CD14-positive monocyte (primary cell): ENCODE measurements at regions not wholly inside any gene's neighbourhood (a gene's known extent, or its start where the extent isn't known, plus 50 kb on each side); places are given as distances from the start of the nearest gene placed in this dataset.

ENCODE experiments used
- DNase-seq, 3 donors: peaks; one replicate each; pipeline ENCODE4 v3.0.0-alpha.2; 2011 to 2022
- H2AFZ ChIP-seq: 2 replicates; pipeline ENCODE4 v1.6.0; 2012; ENCODE audit warnings: mild to moderate bottlenecking, low read depth, low read length, inconsistent platforms; ENCODE audit not compliant: insufficient read depth, poor library complexity, severe bottlenecking
- H3K27ac ChIP-seq, 2 donors: 1 replicate in 1 of 2; 2 replicates in 1 of 2; pipeline ENCODE4 v1.5.1; 2012 to 2013; ENCODE audit warnings: low read length in 2 of 2, control low read depth in 1 of 2, inconsistent platforms in 1 of 2, low read depth in 1 of 2, mild to moderate bottlenecking in 1 of 2
- H3K27me3 ChIP-seq, 2 donors: one replicate each; pipeline versions ENCODE4 v1.6.0 to v1.6.1; 2011 to 2013; ENCODE audit warnings: low read length in 2 of 2; ENCODE audit not compliant: control insufficient read depth in 2 of 2, insufficient read depth in 2 of 2
- H3K36me3 ChIP-seq, 2 donors: replicated peaks in 1 of 2; 1 replicate in 1 of 2; 2 replicates in 1 of 2; pipeline versions ENCODE4 v1.5.1 to v1.6.1; 2012 to 2013; ENCODE audit warnings: low read length in 2 of 2, control low read depth in 1 of 2, inconsistent platforms in 1 of 2, mild to moderate bottlenecking in 1 of 2; ENCODE audit not compliant: insufficient read depth in 2 of 2, control insufficient read depth in 1 of 2
- H3K4me1 ChIP-seq, 2 donors: 1 replicate in 1 of 2; 2 replicates in 1 of 2; pipeline versions ENCODE4 v1.5.1 to v1.6.1; 2012 to 2013; ENCODE audit warnings: low read length in 2 of 2, control low read depth in 1 of 2, inconsistent platforms in 1 of 2, mild to moderate bottlenecking in 1 of 2, moderate library complexity in 1 of 2; ENCODE audit not compliant: insufficient read depth in 2 of 2, control insufficient read depth in 1 of 2
- H3K4me2 ChIP-seq: replicated peaks from 2 replicates; pipeline ENCODE3; 2012; ENCODE audit warnings: low read length, moderate library complexity, mild to moderate bottlenecking; ENCODE audit not compliant: poor library complexity, severe bottlenecking; ENCODE audit errors: extremely low read depth
- H3K4me3 ChIP-seq, 3 experiments: fragments of 200-600 bp in 1 of 3; sonication (generic) in 1 of 3; replicated peaks in 1 of 3; 1 replicate in 2 of 3; 2 replicates in 1 of 3; pipeline ENCODE4 v1.5.1; 2011 to 2013; ENCODE audit warnings: low read length in 3 of 3, mild to moderate bottlenecking in 3 of 3, control low read depth in 2 of 3, low read depth in 2 of 3, inconsistent platforms in 1 of 3, moderate library complexity in 1 of 3
- H3K79me2 ChIP-seq: 2 replicates; pipeline ENCODE4 v1.6.0; 2012; ENCODE audit warnings: mild to moderate bottlenecking, control low read depth, inconsistent platforms, low read length, moderate library complexity; ENCODE audit not compliant: insufficient read depth
- H3K9ac ChIP-seq: 2 replicates; pipeline ENCODE4 v1.6.0; 2017; ENCODE audit warnings: low read length, mild to moderate bottlenecking; ENCODE audit not compliant: insufficient read depth, poor library complexity, severe bottlenecking
- H3K9me3 ChIP-seq, 2 donors: replicated peaks in 1 of 2; 1 replicate in 1 of 2; 2 replicates in 1 of 2; pipeline versions ENCODE4 v1.5.1 to v1.6.1; 2012 to 2013; ENCODE audit warnings: low read length in 2 of 2, control low read depth in 1 of 2; ENCODE audit not compliant: control insufficient read depth in 1 of 2, insufficient read depth in 1 of 2
- H4K20me1 ChIP-seq: 2 replicates; pipeline ENCODE4 v1.6.0; 2012; ENCODE audit warnings: mild to moderate bottlenecking, low read length, control low read depth, moderate library complexity; ENCODE audit not compliant: insufficient read depth
- H3K27ac Mint-ChIP-seq, 7 donors: one replicate each; pipeline ENCODE4 v1.8.0; 2020; ENCODE audit warnings: mild to moderate bottlenecking in 7 of 7, mixed read lengths in 7 of 7, moderate library complexity in 6 of 7, inconsistent platforms in 2 of 7
- H3K27me3 Mint-ChIP-seq, 3 donors: one replicate each; pipeline ENCODE4 v1.8.0; 2021 to 2022; ENCODE audit warnings: low read depth in 3 of 3, mild to moderate bottlenecking in 3 of 3, mixed read lengths in 3 of 3, moderate library complexity in 3 of 3, inconsistent platforms in 1 of 3
- H3K36me3 Mint-ChIP-seq, 2 donors: one replicate each; pipeline ENCODE4 v1.8.0; 2020; ENCODE audit warnings: mixed read lengths in 2 of 2, inconsistent platforms in 1 of 2, mild to moderate bottlenecking in 1 of 2
- H3K4me1 Mint-ChIP-seq: one replicate; pipeline ENCODE4 v1.8.0; 2020; ENCODE audit warnings: mild to moderate bottlenecking, mixed read lengths
- H3K4me3 Mint-ChIP-seq, 2 donors: one replicate each; pipeline ENCODE4 v1.8.0; 2020; ENCODE audit warnings: mild to moderate bottlenecking in 2 of 2, mixed read lengths in 2 of 2, moderate library complexity in 1 of 2
- H3K9me3 Mint-ChIP-seq, 7 donors: one replicate each; pipeline ENCODE4 v1.8.0; 2020 to 2022; ENCODE audit warnings: mixed read lengths in 7 of 7, mild to moderate bottlenecking in 6 of 7, moderate library complexity in 6 of 7, inconsistent platforms in 2 of 7
- WGBS: methylation state at CpG from one replicate; pipeline ENCODE4 v1.1.5; 2013; ENCODE audit warnings: missing lambda C conversion rate; ENCODE audit not compliant: insufficient coverage; 5-methylcytosine and 5-hydroxymethylcytosine counted together
- intact Hi-C, 2 donors: fragments of 100-400 bp; cut with micrococcal nuclease; formaldehyde crosslinking; loops; one replicate each; pipeline versions ENCODE4 v1.15.0 to v1.15.1; 2023
- TF ChIP-seq, protein P1 (sequence below): fragments of 200-600 bp; IDR thresholded peaks from one replicate; pipeline ENCODE4 v1.8.0; 2022; ENCODE audit warnings: antibody characterized with exemption, mild to moderate bottlenecking

GRCh38 chr15:87686841-87687522, 569.6 kb downstream of the NTRK3 start:
- intact Hi-C loops: no loop called here
- Histone ChIP-seq H3K4me3 (no peak overlapping the region), H2AFZ (no peak overlapping the region), H3K79me2 (no peaks in the 10 kb centered on the region), H3K4me1 (no peaks in the 10 kb centered on the region), H3K36me3 (no peaks in the 10 kb centered on the region), H3K9ac (no peak overlapping the region), H3K4me2 (no peak overlapping the region), H3K27ac (no peak overlapping the region), H3K27me3 (no peaks in the 10 kb centered on the region), H4K20me1 (no peaks in the 10 kb centered on the region), H3K9me3 (peaks cover 0 to 3% of the 10 kb centered on the region in 2 donors)
- Mint-ChIP-seq H3K36me3 (no peaks in the 10 kb centered on the region), H3K27me3 (peaks cover 0 to 7% (median 0%) of the 10 kb centered on the region in 3 donors), H3K27ac (no peak overlapping the region), H3K9me3 (peaks cover under 1 to 17% (median 10%) of the 10 kb centered on the region in 7 donors), H3K4me3 (no peak overlapping the region), H3K4me1 (no peaks in the 10 kb centered on the region)
- TF ChIP-seq, protein P1, sequence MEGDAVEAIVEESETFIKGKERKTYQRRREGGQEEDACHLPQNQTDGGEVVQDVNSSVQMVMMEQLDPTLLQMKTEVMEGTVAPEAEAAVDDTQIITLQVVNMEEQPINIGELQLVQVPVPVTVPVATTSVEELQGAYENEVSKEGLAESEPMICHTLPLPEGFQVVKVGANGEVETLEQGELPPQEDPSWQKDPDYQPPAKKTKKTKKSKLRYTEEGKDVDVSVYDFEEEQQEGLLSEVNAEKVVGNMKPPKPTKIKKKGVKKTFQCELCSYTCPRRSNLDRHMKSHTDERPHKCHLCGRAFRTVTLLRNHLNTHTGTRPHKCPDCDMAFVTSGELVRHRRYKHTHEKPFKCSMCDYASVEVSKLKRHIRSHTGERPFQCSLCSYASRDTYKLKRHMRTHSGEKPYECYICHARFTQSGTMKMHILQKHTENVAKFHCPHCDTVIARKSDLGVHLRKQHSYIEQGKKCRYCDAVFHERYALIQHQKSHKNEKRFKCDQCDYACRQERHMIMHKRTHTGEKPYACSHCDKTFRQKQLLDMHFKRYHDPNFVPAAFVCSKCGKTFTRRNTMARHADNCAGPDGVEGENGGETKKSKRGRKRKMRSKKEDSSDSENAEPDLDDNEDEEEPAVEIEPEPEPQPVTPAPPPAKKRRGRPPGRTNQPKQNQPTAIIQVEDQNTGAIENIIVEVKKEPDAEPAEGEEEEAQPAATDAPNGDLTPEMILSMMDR: no peak
- DNase-seq: no peak
- 80% methylated on average over 1 of the region's 4 CpGs for WGBS

GRCh38 chr15:87686339-87686738, 570.2 kb downstream of the NTRK3 start:
- Histone ChIP-seq H3K27me3 (no peaks in the 10 kb centered on the region), H4K20me1 (no peaks in the 10 kb centered on the region), H3K4me1 (peaks cover 0 to 2% of the 10 kb centered on the region in 2 donors), H3K9ac (no peak overlapping the region), H3K27ac (no peak overlapping the region), H2AFZ (no peak overlapping the region), H3K79me2 (no peaks in the 10 kb centered on the region), H3K36me3 (no peaks in the 10 kb centered on the region), H3K4me2 (no peak overlapping the region), H3K4me3 (no peak overlapping the region), H3K9me3 (peaks cover 0 to 3% of the 10 kb centered on the region in 2 donors)
- intact Hi-C loops: no loop called here
- DNase-seq: no peak
- H3K36me3 Mint-ChIP-seq: no peaks in the 10 kb centered on the region
- peaks cover 0 to 17% (median 10%) of the 10 kb centered on the region in 7 donors for H3K9me3 Mint-ChIP-seq
- TF ChIP-seq, protein P1: no peak
- peaks cover 2% of the 10 kb centered on the region for H3K4me1 Mint-ChIP-seq
- no peak overlapping the region for H3K27ac Mint-ChIP-seq
- peaks cover 0 to 7% (median 0%) of the 10 kb centered on the region in 3 donors for H3K27me3 Mint-ChIP-seq
- no peak overlapping the region for H3K4me3 Mint-ChIP-seq
- WGBS: 84% methylated on average over 4 of the region's 5 CpGs
